Parathyroid adenoma (tissue), 2 donors: ENCODE measurements at regions not wholly inside any gene's neighbourhood (a gene's known extent, or its start where the extent isn't known, plus 50 kb on each side); places are given as distances from the start of the nearest gene placed in this dataset.

Experiments
- H2AFZ ChIP-seq: fragments of 300-600 bp; sonication (generic); one replicate; pipeline ENCODE4 v1.7.0; 2017; ENCODE audit warnings: antibody characterized with exemption, mild to moderate bottlenecking
- H3K27ac ChIP-seq: fragments of 300-600 bp; sonication (generic); one replicate; pipeline ENCODE4 v1.7.0; 2017
- H3K27me3 ChIP-seq: fragments of 300-600 bp; sonication (generic); one replicate; pipeline ENCODE4 v1.7.0; 2017; ENCODE audit warnings: low read length; ENCODE audit not compliant: control insufficient read depth, insufficient read depth
- H3K36me3 ChIP-seq: fragments of 300-600 bp; sonication (generic); one replicate; pipeline ENCODE4 v1.7.0; 2017; ENCODE audit warnings: low read length; ENCODE audit not compliant: control insufficient read depth, insufficient read depth
- H3K4me1 ChIP-seq: fragments of 300-600 bp; sonication (generic); one replicate; pipeline ENCODE4 v1.7.0; 2017; ENCODE audit warnings: control low read depth
- H3K4me2 ChIP-seq: fragments of 300-600 bp; sonication (generic); one replicate; pipeline ENCODE4 v1.7.0; 2017; ENCODE audit warnings: low read length
- H3K4me3 ChIP-seq: fragments of 300-600 bp; sonication (generic); one replicate; pipeline ENCODE4 v1.7.0; 2017; ENCODE audit warnings: low read depth, low read length
- H3K79me2 ChIP-seq: fragments of 300-600 bp; sonication (generic); one replicate; pipeline ENCODE4 v1.7.0; 2017; ENCODE audit warnings: control low read depth
- H3K9ac ChIP-seq: fragments of 300-600 bp; sonication (generic); one replicate; pipeline ENCODE4 v1.7.0; 2017; ENCODE audit warnings: mild to moderate bottlenecking
- H3K9me3 ChIP-seq: fragments of 300-600 bp; sonication (generic); one replicate; pipeline ENCODE4 v1.7.0; 2017; ENCODE audit warnings: low read length; ENCODE audit not compliant: control insufficient read depth
- TF ChIP-seq, protein P1 (sequence below): fragments of 300-600 bp; sonication (generic); IDR thresholded peaks from one replicate; pipeline ENCODE4 v1.7.0; 2017; ENCODE audit warnings: antibody characterized with exemption, mild to moderate bottlenecking
- donor health status: primary hyperparathyroidism.

- no peak overlapping the region for H3K4me3 ChIP-seq
- H2AFZ ChIP-seq = no peak overlapping the region
- no peaks in the 10 kb centered on the region for H3K36me3 ChIP-seq
- H3K9ac ChIP-seq = no peak overlapping the region
- H3K4me2 ChIP-seq = no peak overlapping the region
- no peaks in the 10 kb centered on the region for H3K79me2 ChIP-seq
- no peak overlapping the region for H3K27ac ChIP-seq
- TF ChIP-seq, protein P1, sequence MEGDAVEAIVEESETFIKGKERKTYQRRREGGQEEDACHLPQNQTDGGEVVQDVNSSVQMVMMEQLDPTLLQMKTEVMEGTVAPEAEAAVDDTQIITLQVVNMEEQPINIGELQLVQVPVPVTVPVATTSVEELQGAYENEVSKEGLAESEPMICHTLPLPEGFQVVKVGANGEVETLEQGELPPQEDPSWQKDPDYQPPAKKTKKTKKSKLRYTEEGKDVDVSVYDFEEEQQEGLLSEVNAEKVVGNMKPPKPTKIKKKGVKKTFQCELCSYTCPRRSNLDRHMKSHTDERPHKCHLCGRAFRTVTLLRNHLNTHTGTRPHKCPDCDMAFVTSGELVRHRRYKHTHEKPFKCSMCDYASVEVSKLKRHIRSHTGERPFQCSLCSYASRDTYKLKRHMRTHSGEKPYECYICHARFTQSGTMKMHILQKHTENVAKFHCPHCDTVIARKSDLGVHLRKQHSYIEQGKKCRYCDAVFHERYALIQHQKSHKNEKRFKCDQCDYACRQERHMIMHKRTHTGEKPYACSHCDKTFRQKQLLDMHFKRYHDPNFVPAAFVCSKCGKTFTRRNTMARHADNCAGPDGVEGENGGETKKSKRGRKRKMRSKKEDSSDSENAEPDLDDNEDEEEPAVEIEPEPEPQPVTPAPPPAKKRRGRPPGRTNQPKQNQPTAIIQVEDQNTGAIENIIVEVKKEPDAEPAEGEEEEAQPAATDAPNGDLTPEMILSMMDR = no peak
- no peaks in the 10 kb centered on the region for H3K27me3 ChIP-seq
- H3K4me1 ChIP-seq = no peaks in the 10 kb centered on the region
- H3K9me3 ChIP-seq = no peaks in the 10 kb centered on the region
These were observed 951.6 kb downstream of the TFAP2A start for GRCh38 chr6:9463311-9463710.

DNA sequence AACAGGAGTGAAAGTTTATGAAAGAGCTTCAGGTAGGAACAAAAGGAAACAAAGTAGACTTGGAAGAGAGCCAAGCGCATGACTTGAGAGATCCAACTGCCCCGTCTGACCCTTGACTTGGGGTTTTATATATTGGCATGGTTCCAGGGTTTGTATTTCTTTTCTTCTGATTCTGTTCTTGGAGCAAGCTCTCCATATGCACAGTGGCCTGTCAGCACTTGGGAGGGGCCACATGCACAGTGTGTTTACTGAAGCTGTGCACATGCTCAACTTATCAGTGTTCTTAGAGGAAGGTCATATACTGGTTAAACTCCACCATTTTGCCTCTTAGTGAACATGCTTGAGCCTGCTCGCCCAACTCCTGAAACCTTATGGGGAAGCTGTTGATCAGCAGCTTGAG, 953.7 kb downstream of the TFAP2A start:
- TF ChIP-seq, protein P1 = no peak
- no peak overlapping the region for H2AFZ ChIP-seq
- no peaks in the 10 kb centered on the region for H3K9me3 ChIP-seq
- H3K79me2 ChIP-seq = no peaks in the 10 kb centered on the region
- no peaks in the 10 kb centered on the region for H3K36me3 ChIP-seq
- H3K27me3 ChIP-seq = no peaks in the 10 kb centered on the region
- no peak overlapping the region for H3K4me3 ChIP-seq
- no peak overlapping the region for H3K4me2 ChIP-seq
- H3K4me1 ChIP-seq = no peaks in the 10 kb centered on the region
- H3K9ac ChIP-seq = no peak overlapping the region
- H3K27ac ChIP-seq = no peak overlapping the region

DNA sequence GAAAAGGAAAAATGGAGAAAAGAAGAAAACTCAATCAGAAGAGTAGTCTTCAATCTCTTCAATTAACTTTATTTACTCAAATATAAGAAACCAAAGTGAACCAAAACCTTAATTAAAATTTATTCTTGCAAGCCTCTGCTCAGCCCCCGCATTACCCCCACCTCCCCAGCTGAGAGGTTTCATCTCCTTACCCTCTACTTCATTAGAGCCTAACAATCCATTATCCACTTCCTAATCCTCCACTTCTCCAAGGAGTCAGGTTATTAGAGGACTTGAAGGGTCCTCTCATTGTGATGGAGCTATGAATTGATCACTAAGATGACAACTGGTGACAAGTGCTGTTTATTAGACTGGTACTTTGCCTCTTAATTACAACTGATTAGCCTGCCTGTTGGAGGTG, 956.5 kb downstream of the TFAP2A start:
- Histone ChIP-seq H3K4me3 (no peak overlapping the region), H3K4me1 (no peaks in the 10 kb centered on the region), H3K9me3 (no peaks in the 10 kb centered on the region), H3K79me2 (no peaks in the 10 kb centered on the region), H3K4me2 (no peak overlapping the region), H3K27ac (no peak overlapping the region), H2AFZ (no peak overlapping the region), H3K9ac (no peak overlapping the region), H3K36me3 (no peaks in the 10 kb centered on the region), H3K27me3 (no peaks in the 10 kb centered on the region)
- TF ChIP-seq, protein P1 = no peak

DNA sequence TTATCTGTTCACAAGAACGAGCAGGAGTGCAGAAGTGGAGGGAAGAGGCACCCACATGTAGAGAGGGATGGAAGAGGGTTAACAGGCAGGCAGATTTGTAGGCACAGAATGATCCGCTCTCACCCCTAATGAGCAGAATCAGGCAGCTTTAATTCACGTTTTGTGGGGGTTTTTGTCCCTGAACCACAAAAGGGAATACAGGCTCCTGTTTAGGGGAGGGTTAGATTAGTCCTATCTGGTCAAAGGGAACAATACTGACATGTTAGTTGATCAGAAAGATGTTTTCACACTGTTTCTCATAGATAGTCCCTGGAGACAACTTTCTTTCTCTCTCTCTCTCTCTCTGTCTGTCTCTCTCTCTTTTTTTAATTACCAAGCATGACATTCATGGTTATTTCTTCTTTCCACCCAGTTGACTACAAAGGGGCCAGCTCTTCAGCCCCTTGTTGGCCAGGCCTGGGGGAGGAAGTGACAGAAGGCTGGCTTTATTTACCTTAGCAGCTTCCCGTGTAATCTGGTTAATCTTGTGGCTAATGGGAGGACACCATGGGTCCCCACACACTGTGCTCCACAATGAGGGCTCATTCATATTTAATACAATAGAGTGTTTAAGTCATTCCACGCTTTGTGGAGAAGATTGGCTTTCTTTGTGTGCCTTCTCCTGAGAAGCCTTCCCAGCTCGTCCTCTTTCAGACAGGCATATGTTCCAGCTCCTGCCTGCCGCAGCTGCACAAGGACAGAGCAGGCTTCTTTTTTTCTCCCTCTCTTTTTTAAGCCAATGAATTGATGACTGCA, 958.8 kb downstream of the TFAP2A start:
- H3K9me3 ChIP-seq = no peaks in the 10 kb centered on the region
- H3K4me3 ChIP-seq = no peak overlapping the region
- TF ChIP-seq, protein P1 = no peak

More for the DNA sequence above, 958.8 kb downstream of the TFAP2A start:
- no peak overlapping the region for H3K27ac ChIP-seq
- no peak overlapping the region for H2AFZ ChIP-seq
- no peaks in the 10 kb centered on the region for H3K27me3 ChIP-seq
- H3K36me3 ChIP-seq = no peaks in the 10 kb centered on the region
- no peak overlapping the region for H3K4me2 ChIP-seq
- no peak overlapping the region for H3K9ac ChIP-seq
- H3K4me1 ChIP-seq = no peaks in the 10 kb centered on the region
- no peaks in the 10 kb centered on the region for H3K79me2 ChIP-seq
